Fibroblast of lung (primary cell): ENCODE measurements at regions not wholly inside any gene's neighbourhood (a gene's known extent, or its start where the extent isn't known, plus 50 kb on each side); places are given as distances from the start of the nearest gene placed in this dataset.

Source experiments
- DNase-seq, 2 donors: peaks; one replicate each; pipeline versions ENCODE4 v3.0.0 to v3.0.0-alpha.2; 2010; ENCODE audit warnings: low read depth in 2 of 2
- H2AFZ ChIP-seq: 2 replicates; pipeline ENCODE4 v1.5.1; 2012; ENCODE audit warnings: low read length, control low read depth, inconsistent platforms
- H3K27ac ChIP-seq: 2 replicates; pipeline ENCODE4 v1.5.1; 2011; ENCODE audit warnings: low read length, control low read depth; ENCODE audit not compliant: insufficient read depth
- H3K27me3 ChIP-seq: 2 replicates; pipeline ENCODE4 v1.5.1; 2011; ENCODE audit warnings: mild to moderate bottlenecking, low read length; ENCODE audit not compliant: control insufficient read depth, insufficient read depth
- H3K36me3 ChIP-seq: 2 replicates; pipeline ENCODE4 v1.5.1; 2011; ENCODE audit warnings: low read length; ENCODE audit not compliant: control insufficient read depth, insufficient read depth
- H3K4me1 ChIP-seq: 2 replicates; pipeline ENCODE4 v1.5.1; 2011; ENCODE audit warnings: low read length; ENCODE audit not compliant: control insufficient read depth, insufficient read depth; ENCODE audit errors: extremely low read depth
- H3K4me2 ChIP-seq: 2 replicates; pipeline ENCODE4 v1.5.1; 2011; ENCODE audit warnings: low read length, control low read depth; ENCODE audit not compliant: insufficient read depth; ENCODE audit errors: extremely low read depth
- H3K4me3 ChIP-seq, 4 experiments: fragments of 200-600 bp in 1 of 4; sonication (generic) in 1 of 4; replicated peaks in 1 of 4; 2 replicates each; pipeline ENCODE4 v1.5.1; 2011 to 2016; ENCODE audit warnings: low read length in 4 of 4, low read depth in 3 of 4, mild to moderate bottlenecking in 3 of 4, control low read depth in 2 of 4, inconsistent platforms in 1 of 4, mixed read lengths in 1 of 4; ENCODE audit not compliant: insufficient read depth in 1 of 4; ENCODE audit errors: control extremely low read depth in 1 of 4
- H3K79me2 ChIP-seq: 2 replicates; pipeline ENCODE4 v1.5.1; 2012; ENCODE audit warnings: mild to moderate bottlenecking, low read length, inconsistent platforms; ENCODE audit not compliant: control insufficient read depth, insufficient read depth
- H3K9ac ChIP-seq: 2 replicates; pipeline ENCODE4 v1.5.1; 2011; ENCODE audit warnings: mild to moderate bottlenecking, low read length, control low read depth; ENCODE audit not compliant: insufficient read depth
- H3K9me3 ChIP-seq: 2 replicates; pipeline ENCODE4 v1.5.1; 2012; ENCODE audit warnings: low read depth, low read length; ENCODE audit not compliant: control insufficient read depth, insufficient read depth
- H4K20me1 ChIP-seq: 2 replicates; pipeline ENCODE4 v1.5.1; 2011; ENCODE audit warnings: low read length; ENCODE audit not compliant: control insufficient read depth, insufficient read depth; ENCODE audit errors: extremely low read depth
- EZH2 ChIP-seq: IDR thresholded peaks from 2 replicates; pipeline ENCODE4 v1.5.1; 2012; ENCODE audit warnings: low read length, control low read depth, mild to moderate bottlenecking; ENCODE audit errors: missing control alignments
- TF ChIP-seq, protein P1 (sequence below), 2 donors: IDR thresholded peaks in 1 of 2; conservative IDR thresholded peaks in 1 of 2; 1 replicate in 1 of 2; 2 replicates in 1 of 2; pipeline ENCODE4 v1.5.1; 2011 to 2012; ENCODE audit warnings: low read length in 2 of 2, control low read depth in 1 of 2, inconsistent platforms in 1 of 2, low read depth in 1 of 2, mild to moderate bottlenecking in 1 of 2

DNA sequence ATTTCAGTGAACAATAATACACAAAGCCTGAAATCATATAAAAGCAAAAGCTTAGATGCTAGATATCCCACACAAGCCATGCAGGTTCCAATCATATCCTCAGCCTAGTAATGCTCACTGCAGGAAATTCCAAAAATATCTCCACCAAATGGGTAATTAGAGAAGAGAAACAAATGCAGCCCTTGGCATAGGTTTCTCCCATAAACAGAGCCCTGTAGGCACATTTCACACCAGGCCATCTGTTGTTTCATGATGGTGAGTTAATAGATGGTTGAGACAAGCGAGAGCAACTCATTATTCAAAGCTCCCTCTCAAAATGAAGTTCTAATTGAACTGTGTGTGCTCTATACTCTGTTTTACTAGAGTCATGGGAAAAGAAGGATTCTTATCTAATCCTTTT, 154.6 kb upstream of the TRPC6 start:
- Histone ChIP-seq H3K4me1 (no peaks in the 10 kb centered on the region), H3K4me2 (no peak overlapping the region), H3K9ac (no peak overlapping the region), H3K9me3 (no peaks in the 10 kb centered on the region), H3K79me2 (no peaks in the 10 kb centered on the region), H3K4me3 (no peak overlapping the region), H3K36me3 (no peaks in the 10 kb centered on the region), H4K20me1 (no peaks in the 10 kb centered on the region), H3K27ac (no peak overlapping the region), H3K27me3 (no peaks in the 10 kb centered on the region), H2AFZ (no peak overlapping the region)
- DNase-seq: no peak
- TF ChIP-seq, protein P1, sequence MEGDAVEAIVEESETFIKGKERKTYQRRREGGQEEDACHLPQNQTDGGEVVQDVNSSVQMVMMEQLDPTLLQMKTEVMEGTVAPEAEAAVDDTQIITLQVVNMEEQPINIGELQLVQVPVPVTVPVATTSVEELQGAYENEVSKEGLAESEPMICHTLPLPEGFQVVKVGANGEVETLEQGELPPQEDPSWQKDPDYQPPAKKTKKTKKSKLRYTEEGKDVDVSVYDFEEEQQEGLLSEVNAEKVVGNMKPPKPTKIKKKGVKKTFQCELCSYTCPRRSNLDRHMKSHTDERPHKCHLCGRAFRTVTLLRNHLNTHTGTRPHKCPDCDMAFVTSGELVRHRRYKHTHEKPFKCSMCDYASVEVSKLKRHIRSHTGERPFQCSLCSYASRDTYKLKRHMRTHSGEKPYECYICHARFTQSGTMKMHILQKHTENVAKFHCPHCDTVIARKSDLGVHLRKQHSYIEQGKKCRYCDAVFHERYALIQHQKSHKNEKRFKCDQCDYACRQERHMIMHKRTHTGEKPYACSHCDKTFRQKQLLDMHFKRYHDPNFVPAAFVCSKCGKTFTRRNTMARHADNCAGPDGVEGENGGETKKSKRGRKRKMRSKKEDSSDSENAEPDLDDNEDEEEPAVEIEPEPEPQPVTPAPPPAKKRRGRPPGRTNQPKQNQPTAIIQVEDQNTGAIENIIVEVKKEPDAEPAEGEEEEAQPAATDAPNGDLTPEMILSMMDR (conservative IDR thresholded peaks at IDR 0.05 in 1 of 2, IDR thresholded peaks at IDR 0.05 in 1 of 2; ENCODE audit: low read depth in 1 of 2, low read length in 2 of 2): no peak
- TF ChIP-seq EZH2: no peak

DNA sequence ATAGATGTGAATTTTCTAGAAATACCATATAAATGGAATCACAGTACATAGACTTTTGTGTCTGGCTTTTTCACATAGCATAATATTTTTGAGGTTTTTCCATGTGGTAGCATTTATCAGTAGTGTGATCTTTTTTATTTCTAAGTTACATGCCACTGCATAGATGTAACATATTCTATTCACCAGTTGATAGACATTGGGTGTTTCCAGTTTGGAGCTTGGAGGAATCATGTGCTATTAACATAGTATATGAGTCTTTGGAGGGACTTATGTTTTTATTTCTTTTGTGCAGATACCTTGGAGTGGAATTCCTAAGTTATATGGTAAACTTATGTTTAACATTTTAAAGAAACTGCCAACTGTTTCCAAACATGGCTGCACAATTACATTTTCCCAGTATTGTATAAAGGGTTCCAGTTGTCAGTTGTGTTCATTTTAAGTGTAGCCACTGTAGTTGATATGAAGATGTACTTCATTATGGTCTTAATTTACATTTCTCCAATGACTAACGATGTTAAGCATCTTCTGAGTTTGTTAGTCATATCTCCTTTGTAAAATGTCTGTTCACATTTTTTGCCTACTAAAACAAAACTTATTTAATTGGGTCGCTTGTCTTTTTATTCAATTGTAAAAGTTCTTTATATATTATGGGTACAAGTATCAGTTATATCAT, 145.7 kb upstream of the TRPC6 start:
- no peak overlapping the region for H2AFZ ChIP-seq
- H3K4me2 ChIP-seq: no peak overlapping the region
- H4K20me1 ChIP-seq: no peaks in the 10 kb centered on the region
- TF ChIP-seq EZH2: no peak
- TF ChIP-seq, protein P1 (conservative IDR thresholded peaks at IDR 0.05 in 1 of 2, IDR thresholded peaks at IDR 0.05 in 1 of 2; ENCODE audit: low read depth in 1 of 2, low read length in 2 of 2): no peak
- no peak for DNase-seq
- no peak overlapping the region for H3K9ac ChIP-seq
- H3K27ac ChIP-seq: no peak overlapping the region
- H3K9me3 ChIP-seq: no peaks in the 10 kb centered on the region
- H3K36me3 ChIP-seq: no peaks in the 10 kb centered on the region
- H3K27me3 ChIP-seq: no peaks in the 10 kb centered on the region
- H3K4me1 ChIP-seq: no peaks in the 10 kb centered on the region
- no peak overlapping the region for H3K4me3 ChIP-seq
- no peaks in the 10 kb centered on the region for H3K79me2 ChIP-seq

DNA sequence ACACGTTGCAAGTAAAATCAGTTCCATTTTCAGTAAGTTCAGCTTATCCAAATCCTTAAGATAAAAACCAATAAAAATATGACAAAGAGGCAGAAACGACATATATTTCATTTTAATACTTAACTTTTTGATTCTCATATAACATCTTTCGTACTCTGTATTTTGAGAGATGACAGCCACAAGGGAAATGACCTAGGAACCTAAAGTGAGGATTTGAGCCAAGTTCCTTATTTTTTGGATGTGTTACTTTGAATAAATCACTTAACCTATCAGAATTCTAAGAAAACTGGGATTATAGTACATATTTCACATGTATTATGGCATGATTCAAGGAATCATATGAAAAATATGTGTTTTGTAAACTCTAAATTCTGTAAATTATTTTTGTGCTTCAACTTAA, 143.6 kb upstream of the TRPC6 start:
- DNase-seq: no peak
- H3K4me2 ChIP-seq: no peak overlapping the region

More for the DNA sequence above, 143.6 kb upstream of the TRPC6 start:
- Histone ChIP-seq H3K9me3 (no peaks in the 10 kb centered on the region), H3K27me3 (no peaks in the 10 kb centered on the region), H4K20me1 (no peaks in the 10 kb centered on the region), H3K79me2 (no peaks in the 10 kb centered on the region), H2AFZ (no peak overlapping the region), H3K36me3 (no peaks in the 10 kb centered on the region), H3K9ac (no peak overlapping the region), H3K4me3 (no peak overlapping the region), H3K27ac (no peak overlapping the region), H3K4me1 (no peaks in the 10 kb centered on the region)
- TF ChIP-seq, protein P1 (conservative IDR thresholded peaks at IDR 0.05 in 1 of 2, IDR thresholded peaks at IDR 0.05 in 1 of 2; ENCODE audit: low read depth in 1 of 2, low read length in 2 of 2): no peak
- TF ChIP-seq EZH2: no peak
